HCT116 (cell line): ENCODE measurements at regions not wholly inside any gene's neighbourhood (a gene's known extent, or its start where the extent isn't known, plus 50 kb on each side); places are given as distances from the start of the nearest gene placed in this dataset.

ENCODE experiments used
- CEBPB ChIP-seq: IDR thresholded peaks from 2 replicates; pipeline ENCODE4 v1.6.1; 2012; ENCODE audit warnings: low read depth
- CTCF ChIP-seq, 3 experiments: fragments of 200-600 bp in 1 of 3; sonication (generic) in 1 of 3; IDR thresholded peaks in 2 of 3; conservative IDR thresholded peaks in 1 of 3; 2 replicates each; pipeline ENCODE4 v1.5.1; 2012 to 2017; ENCODE audit warnings: low read depth in 2 of 3, low read length in 2 of 3, antibody characterized with exemption in 1 of 3, borderline replicate concordance in 1 of 3, control low read depth in 1 of 3, mild to moderate bottlenecking in 1 of 3, mixed read lengths in 1 of 3, mixed run types in 1 of 3, moderate library complexity in 1 of 3; ENCODE audit not compliant: insufficient read depth in 1 of 3
- EGR1 ChIP-seq: IDR thresholded peaks from 2 replicates; pipeline ENCODE4 v1.6.1; 2012; ENCODE audit warnings: low read depth
- EZH2 ChIP-seq: fragments of 200-600 bp; sonication (generic); IDR thresholded peaks from 2 replicates; pipeline ENCODE4 v1.6.1; 2017; ENCODE audit warnings: antibody characterized with exemption, mixed run types
- EZH2phosphoT487 ChIP-seq: fragments of 200-600 bp; IDR thresholded peaks from 2 replicates; pipeline ENCODE4 v1.6.1; 2018; ENCODE audit warnings: antibody characterized with exemption, borderline replicate concordance
- JUND ChIP-seq: IDR thresholded peaks from 2 replicates; pipeline ENCODE4 v1.6.1; 2012
- MAX ChIP-seq: IDR thresholded peaks from 2 replicates; pipeline ENCODE4 v1.6.1; 2012
- POLR2A ChIP-seq: IDR thresholded peaks from 2 replicates; pipeline ENCODE4 v1.7.0; 2011; ENCODE audit warnings: borderline replicate concordance; ENCODE audit not compliant: insufficient read depth, insufficient read length; ENCODE audit errors: extremely low read depth
- POLR2AphosphoS5 ChIP-seq: IDR thresholded peaks from 2 replicates; pipeline ENCODE4 v1.6.1; 2011; ENCODE audit warnings: mild to moderate bottlenecking, low read depth, low read length, moderate library complexity
- RAD21 ChIP-seq: IDR thresholded peaks from 2 replicates; pipeline ENCODE4 v1.6.1; 2012; ENCODE audit warnings: low read depth, mild to moderate bottlenecking
- SIN3A ChIP-seq: IDR thresholded peaks from 2 replicates; pipeline ENCODE4 v1.6.1; 2012; ENCODE audit warnings: low read depth
- ZNF274 ChIP-seq: fragments of 200-500 bp; sonication (Bioruptor generic); IDR thresholded peaks from 2 replicates; pipeline ENCODE4 v1.6.1; 2014; ENCODE audit warnings: mild to moderate bottlenecking, low read depth, low read length, inconsistent platforms

GRCh38 chr4:43399726-43400125 lies 507.2 kb downstream of the GRXCR1 start:
- TF ChIP-seq EZH2phosphoT487 (no peak), SIN3A (no peak), EZH2 (no peak), JUND (no peak), POLR2A (no peak), CTCF (IDR thresholded peaks at IDR 0.05 in 2 of 3, conservative IDR thresholded peaks at IDR 0.05 in 1 of 3; ENCODE audit: borderline replicate concordance in 1 of 3, insufficient read depth in 1 of 3, low read depth in 2 of 3, low read length in 2 of 3) (no peak), MAX (no peak), POLR2AphosphoS5 (no peak), ZNF274 (no peak), EGR1 (no peak), RAD21 (no peak), CEBPB (no peak)
